Stomach (tissue), 4 donors: ENCODE measurements at regions not wholly inside any gene's neighbourhood (a gene's known extent, or its start where the extent isn't known, plus 50 kb on each side); places are given as distances from the start of the nearest gene placed in this dataset.

ENCODE experiments used
- POLR2A ChIP-seq, 4 donors: fragments of 450-650 bp; IDR thresholded peaks; one replicate each; pipeline ENCODE4 v1.6.1; 2016; ENCODE audit warnings: antibody characterized with exemption in 4 of 4, control low read depth in 2 of 4, mild to moderate bottlenecking in 1 of 4, moderate library complexity in 1 of 4
- POLR2AphosphoS5 ChIP-seq, 3 donors: sonication (generic); formaldehyde crosslinking; IDR thresholded peaks; one replicate each; pipeline ENCODE4 v1.6.1; 2016; ENCODE audit warnings: antibody characterized with exemption in 3 of 3
- TF ChIP-seq, protein P1 (sequence below), 7 experiments: fragments of 450-650 bp in 4 of 7; fragments of 200-600 bp in 3 of 7; sonication (generic) in 3 of 7; IDR thresholded peaks; one replicate each; pipeline ENCODE4 v1.5.1; 2016 to 2019; ENCODE audit warnings: antibody characterized with exemption in 7 of 7, control low read depth in 2 of 7, mild to moderate bottlenecking in 1 of 7

- TF ChIP-seq, protein P1, sequence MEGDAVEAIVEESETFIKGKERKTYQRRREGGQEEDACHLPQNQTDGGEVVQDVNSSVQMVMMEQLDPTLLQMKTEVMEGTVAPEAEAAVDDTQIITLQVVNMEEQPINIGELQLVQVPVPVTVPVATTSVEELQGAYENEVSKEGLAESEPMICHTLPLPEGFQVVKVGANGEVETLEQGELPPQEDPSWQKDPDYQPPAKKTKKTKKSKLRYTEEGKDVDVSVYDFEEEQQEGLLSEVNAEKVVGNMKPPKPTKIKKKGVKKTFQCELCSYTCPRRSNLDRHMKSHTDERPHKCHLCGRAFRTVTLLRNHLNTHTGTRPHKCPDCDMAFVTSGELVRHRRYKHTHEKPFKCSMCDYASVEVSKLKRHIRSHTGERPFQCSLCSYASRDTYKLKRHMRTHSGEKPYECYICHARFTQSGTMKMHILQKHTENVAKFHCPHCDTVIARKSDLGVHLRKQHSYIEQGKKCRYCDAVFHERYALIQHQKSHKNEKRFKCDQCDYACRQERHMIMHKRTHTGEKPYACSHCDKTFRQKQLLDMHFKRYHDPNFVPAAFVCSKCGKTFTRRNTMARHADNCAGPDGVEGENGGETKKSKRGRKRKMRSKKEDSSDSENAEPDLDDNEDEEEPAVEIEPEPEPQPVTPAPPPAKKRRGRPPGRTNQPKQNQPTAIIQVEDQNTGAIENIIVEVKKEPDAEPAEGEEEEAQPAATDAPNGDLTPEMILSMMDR (IDR thresholded peaks at IDR 0.05), result no peak
- TF ChIP-seq POLR2A (IDR thresholded peaks at IDR 0.05) (no peak), POLR2AphosphoS5 (IDR thresholded peaks at IDR 0.05) (no peak)
These were observed 891.0 kb upstream of the SORCS1 start for GRCh38 chr10:108055506-108055905.
